ENCODE measurements at regions not wholly inside any gene's neighbourhood (a gene's known extent, or its start where the extent isn't known, plus 50 kb on each side); places are given as distances from the start of the nearest gene placed in this dataset.

- FAIRE-seq (no peak), ATAC-seq (no peak), DNase-seq (ENCODE audit: extremely low read depth in 1 of 4, low spot score in 3 of 4) (no peak)
- no peak overlapping the region for H3K9ac ChIP-seq (ENCODE audit: insufficient read depth in 1 of 2, low read depth in 2 of 2, low read length in 2 of 2)
- H3K4me2 ChIP-seq (ENCODE audit: insufficient read depth, low read length): no peak overlapping the region
- in situ Hi-C loops (cut with MboI): no loop called here
- no peaks in the 10 kb centered on the region for H3K9me1 ChIP-seq (ENCODE audit: control insufficient read depth, insufficient read depth, low read length)
- WGBS (ENCODE audit: insufficient coverage, low coverage, missing lambda C conversion rate): 0% methylated on average over 2 of the region's 2 CpGs
- no peaks in the 10 kb centered on the region for H3K79me2 ChIP-seq (ENCODE audit: control insufficient read depth, insufficient read depth, low read length)
- H3K36me3 ChIP-seq (ENCODE audit: control insufficient read depth, insufficient read depth, low read length): no peaks in the 10 kb centered on the region
- H4K20me1 ChIP-seq (replicated peaks; ENCODE audit: control insufficient read depth, insufficient read depth, low read length): no peaks in the 10 kb centered on the region
- BruUV-seq (replicated peaks): no TSS peak
- H3K27me3 ChIP-seq (ENCODE audit: control insufficient read depth in 2 of 2, insufficient read depth in 2 of 2, low read length in 2 of 2): no peaks in the 10 kb centered on the region
- H3K4me1 ChIP-seq (replicated peaks in 1 of 2; ENCODE audit: control insufficient read depth in 2 of 2, insufficient read depth in 2 of 2, low read length in 2 of 2): no peaks in the 10 kb centered on the region
- ChIA-PET CTCF (ENCODE audit: low intra/inter-chr PET ratio) (no interaction called here), POLR2A (no interaction called here)
- no peak overlapping the region for H3K27ac ChIP-seq (ENCODE audit: extremely low read depth, low read depth, low read length)
- H3K9me3 ChIP-seq (replicated peaks; ENCODE audit: control insufficient read depth, insufficient read depth, low read depth, low read length): no peaks in the 10 kb centered on the region
- no peak overlapping the region for H2AFZ ChIP-seq (ENCODE audit: low read depth, low read length)
- intact Hi-C loops (cut with micrococcal nuclease): no loop called here
- H3K4me3 ChIP-seq: no peak overlapping the region
- TF ChIP-seq THAP7 (CRISPR knock-in tag; IDR thresholded peaks at IDR 0.05) (no peak), POLR3G (IDR thresholded peaks at IDR 0.05; ENCODE audit: extremely low read depth, insufficient read length, insufficient replicate concordance) (no peak), RFX5 (IDR thresholded peaks at IDR 0.05; ENCODE audit: low read depth, low read length) (no peak), ZNF143 (CRISPR knock-in tag; IDR thresholded peaks at IDR 0.05) (no peak), CC2D1A (IDR thresholded peaks at IDR 0.05) (no peak), NBN (IDR thresholded peaks at IDR 0.05; ENCODE audit: low read depth) (no peak), KAT2B (IDR thresholded peaks at IDR 0.05; ENCODE audit: low read depth, low read length) (no peak), TRIM25 (IDR thresholded peaks at IDR 0.05; ENCODE audit: borderline replicate concordance) (no peak), CHCHD3 (CRISPR knock-in tag; IDR thresholded peaks at IDR 0.05) (no peak)
- TF ChIP-seq, protein P1, sequence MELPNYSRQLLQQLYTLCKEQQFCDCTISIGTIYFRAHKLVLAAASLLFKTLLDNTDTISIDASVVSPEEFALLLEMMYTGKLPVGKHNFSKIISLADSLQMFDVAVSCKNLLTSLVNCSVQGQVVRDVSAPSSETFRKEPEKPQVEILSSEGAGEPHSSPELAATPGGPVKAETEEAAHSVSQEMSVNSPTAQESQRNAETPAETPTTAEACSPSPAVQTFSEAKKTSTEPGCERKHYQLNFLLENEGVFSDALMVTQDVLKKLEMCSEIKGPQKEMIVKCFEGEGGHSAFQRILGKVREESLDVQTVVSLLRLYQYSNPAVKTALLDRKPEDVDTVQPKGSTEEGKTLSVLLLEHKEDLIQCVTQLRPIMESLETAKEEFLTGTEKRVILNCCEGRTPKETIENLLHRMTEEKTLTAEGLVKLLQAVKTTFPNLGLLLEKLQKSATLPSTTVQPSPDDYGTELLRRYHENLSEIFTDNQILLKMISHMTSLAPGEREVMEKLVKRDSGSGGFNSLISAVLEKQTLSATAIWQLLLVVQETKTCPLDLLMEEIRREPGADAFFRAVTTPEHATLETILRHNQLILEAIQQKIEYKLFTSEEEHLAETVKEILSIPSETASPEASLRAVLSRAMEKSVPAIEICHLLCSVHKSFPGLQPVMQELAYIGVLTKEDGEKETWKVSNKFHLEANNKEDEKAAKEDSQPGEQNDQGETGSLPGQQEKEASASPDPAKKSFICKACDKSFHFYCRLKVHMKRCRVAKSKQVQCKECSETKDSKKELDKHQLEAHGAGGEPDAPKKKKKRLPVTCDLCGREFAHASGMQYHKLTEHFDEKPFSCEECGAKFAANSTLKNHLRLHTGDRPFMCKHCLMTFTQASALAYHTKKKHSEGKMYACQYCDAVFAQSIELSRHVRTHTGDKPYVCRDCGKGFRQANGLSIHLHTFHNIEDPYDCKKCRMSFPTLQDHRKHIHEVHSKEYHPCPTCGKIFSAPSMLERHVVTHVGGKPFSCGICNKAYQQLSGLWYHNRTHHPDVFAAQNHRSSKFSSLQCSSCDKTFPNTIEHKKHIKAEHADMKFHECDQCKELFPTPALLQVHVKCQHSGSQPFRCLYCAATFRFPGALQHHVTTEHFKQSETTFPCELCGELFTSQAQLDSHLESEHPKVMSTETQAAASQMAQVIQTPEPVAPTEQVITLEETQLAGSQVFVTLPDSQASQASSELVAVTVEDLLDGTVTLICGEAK (IDR thresholded peaks at IDR 0.05): no peak
- TF ChIP-seq, protein P1 (CRISPR knock-in tag; IDR thresholded peaks at IDR 0.05): no peak
- TF ChIP-seq, protein P2, sequence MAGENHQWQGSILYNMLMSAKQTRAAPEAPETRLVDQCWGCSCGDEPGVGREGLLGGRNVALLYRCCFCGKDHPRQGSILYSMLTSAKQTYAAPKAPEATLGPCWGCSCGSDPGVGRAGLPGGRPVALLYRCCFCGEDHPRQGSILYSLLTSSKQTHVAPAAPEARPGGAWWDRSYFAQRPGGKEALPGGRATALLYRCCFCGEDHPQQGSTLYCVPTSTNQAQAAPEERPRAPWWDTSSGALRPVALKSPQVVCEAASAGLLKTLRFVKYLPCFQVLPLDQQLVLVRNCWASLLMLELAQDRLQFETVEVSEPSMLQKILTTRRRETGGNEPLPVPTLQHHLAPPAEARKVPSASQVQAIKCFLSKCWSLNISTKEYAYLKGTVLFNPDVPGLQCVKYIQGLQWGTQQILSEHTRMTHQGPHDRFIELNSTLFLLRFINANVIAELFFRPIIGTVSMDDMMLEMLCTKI (IDR thresholded peaks at IDR 0.05; ENCODE audit: partially characterized antibody): no peak
These were observed 216.7 kb downstream of the PMP22 start for GRCh38 chr17:15048381-15048780.
